ENCODE measurements at regions not wholly inside any gene's neighbourhood (a gene's known extent, or its start where the extent isn't known, plus 50 kb on each side); places are given as distances from the start of the nearest gene placed in this dataset.

DNA sequence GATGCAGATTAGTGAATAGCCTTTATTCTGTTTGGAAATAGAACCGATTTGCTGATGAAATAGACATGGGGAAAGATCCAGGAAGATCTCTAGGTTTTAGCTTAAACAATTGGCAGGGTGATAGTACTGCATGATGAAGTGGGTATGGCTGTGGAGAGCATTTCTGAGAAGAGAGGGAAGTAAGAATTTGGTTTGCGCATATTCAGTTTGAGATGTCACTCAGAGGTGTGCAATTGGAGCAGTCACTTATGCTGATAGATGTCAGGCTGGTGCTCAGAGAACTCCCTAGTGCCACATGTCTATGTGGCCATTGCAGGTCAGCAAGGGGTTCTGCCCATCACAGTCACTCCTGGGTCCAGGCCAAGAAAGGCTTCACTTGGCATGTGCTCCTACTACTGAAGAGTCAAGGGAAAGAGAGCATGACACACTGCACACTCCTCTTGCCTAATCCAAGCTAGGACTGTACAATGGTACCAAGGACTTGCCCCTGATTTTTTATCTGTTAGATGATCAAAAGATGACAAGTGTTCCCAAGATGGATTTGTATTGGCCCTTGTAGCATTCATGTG is 57.2 kb upstream of the ST8SIA2 start:
- Histone ChIP-seq H3K27ac (no peak overlapping the region), H3K79me2 (ENCODE audit: insufficient read depth, low read depth) (no peaks in the 10 kb centered on the region), H3K4me1 (ENCODE audit: low read depth, poor library complexity, severe bottlenecking) (no peaks in the 10 kb centered on the region), H4K20me1 (ENCODE audit: insufficient read depth) (no peaks in the 10 kb centered on the region), H3K4me2 (no peak overlapping the region), H3K27me3 (ENCODE audit: insufficient read depth, low read depth) (no peaks in the 10 kb centered on the region), H3K4me3 (IDR thresholded peaks at IDR 0.05; ENCODE audit: insufficient read depth, low read depth, low read length) (no peak overlapping the region), H2AFZ (ENCODE audit: low read depth) (no peak overlapping the region), H3K36me3 (ENCODE audit: insufficient read depth) (no peaks in the 10 kb centered on the region), H3K9ac (no peak overlapping the region)
- TF ChIP-seq, protein P1, sequence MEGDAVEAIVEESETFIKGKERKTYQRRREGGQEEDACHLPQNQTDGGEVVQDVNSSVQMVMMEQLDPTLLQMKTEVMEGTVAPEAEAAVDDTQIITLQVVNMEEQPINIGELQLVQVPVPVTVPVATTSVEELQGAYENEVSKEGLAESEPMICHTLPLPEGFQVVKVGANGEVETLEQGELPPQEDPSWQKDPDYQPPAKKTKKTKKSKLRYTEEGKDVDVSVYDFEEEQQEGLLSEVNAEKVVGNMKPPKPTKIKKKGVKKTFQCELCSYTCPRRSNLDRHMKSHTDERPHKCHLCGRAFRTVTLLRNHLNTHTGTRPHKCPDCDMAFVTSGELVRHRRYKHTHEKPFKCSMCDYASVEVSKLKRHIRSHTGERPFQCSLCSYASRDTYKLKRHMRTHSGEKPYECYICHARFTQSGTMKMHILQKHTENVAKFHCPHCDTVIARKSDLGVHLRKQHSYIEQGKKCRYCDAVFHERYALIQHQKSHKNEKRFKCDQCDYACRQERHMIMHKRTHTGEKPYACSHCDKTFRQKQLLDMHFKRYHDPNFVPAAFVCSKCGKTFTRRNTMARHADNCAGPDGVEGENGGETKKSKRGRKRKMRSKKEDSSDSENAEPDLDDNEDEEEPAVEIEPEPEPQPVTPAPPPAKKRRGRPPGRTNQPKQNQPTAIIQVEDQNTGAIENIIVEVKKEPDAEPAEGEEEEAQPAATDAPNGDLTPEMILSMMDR (conservative IDR thresholded peaks at IDR 0.05; ENCODE audit: low read depth, low read length) = no peak

DNA sequence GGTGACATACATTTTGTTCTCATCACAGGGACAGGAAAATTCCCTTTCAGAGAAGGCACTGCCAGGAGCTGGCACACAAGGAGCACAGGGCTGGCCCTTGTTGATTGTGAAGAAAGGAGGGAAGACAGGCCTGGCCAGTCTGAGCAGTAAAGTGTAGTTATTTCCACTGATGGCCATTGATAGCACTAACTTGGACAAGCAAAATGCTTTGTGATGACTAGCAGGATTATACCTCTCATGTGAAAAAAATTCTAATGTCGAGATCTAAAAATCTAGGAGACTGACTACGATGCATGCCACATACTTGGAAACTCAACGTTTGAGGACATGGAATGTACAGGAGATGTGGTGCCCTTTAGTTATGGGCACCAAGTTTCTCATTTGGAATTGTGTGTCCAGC is 54.3 kb upstream of the ST8SIA2 start:
- H3K4me2 ChIP-seq = no peak overlapping the region
- TF ChIP-seq, protein P1 (conservative IDR thresholded peaks at IDR 0.05; ENCODE audit: low read depth, low read length) = no peak
- no peak overlapping the region for H2AFZ ChIP-seq (ENCODE audit: low read depth)
- H3K79me2 ChIP-seq (ENCODE audit: insufficient read depth, low read depth) = no peaks in the 10 kb centered on the region
- no peak overlapping the region for H3K27ac ChIP-seq
- H3K4me1 ChIP-seq (ENCODE audit: low read depth, poor library complexity, severe bottlenecking) = no peaks in the 10 kb centered on the region
- no peak overlapping the region for H3K4me3 ChIP-seq (IDR thresholded peaks at IDR 0.05; ENCODE audit: insufficient read depth, low read depth, low read length)
- H3K9ac ChIP-seq = no peak overlapping the region
- no peaks in the 10 kb centered on the region for H3K27me3 ChIP-seq (ENCODE audit: insufficient read depth, low read depth)
- no peaks in the 10 kb centered on the region for H4K20me1 ChIP-seq (ENCODE audit: insufficient read depth)
- H3K36me3 ChIP-seq (ENCODE audit: insufficient read depth) = no peaks in the 10 kb centered on the region
